Activated T-helper 1 cell treated with anti-CD3 and anti-CD28 coated beads, Interleukin-2, amount 50 U/mL, for 16 hours (primary cell): ENCODE measurements at regions not wholly inside any gene's neighbourhood (a gene's known extent, or its start where the extent isn't known, plus 50 kb on each side); places are given as distances from the start of the nearest gene placed in this dataset.
"Not testable (repeated sequence)": the region's sequence is repeated elsewhere in the genome, so short reads cannot be mapped to it uniquely, and the experiment has no call there.

Experiments
- DNase-seq, 2 donors: peaks; one replicate each; pipeline ENCODE4 v3.0.0-alpha.2; 2020; ENCODE audit warnings: low read depth in 1 of 2, low spot score in 1 of 2

GRCh38 chr2:194327196-194327888, 1329.7 kb upstream of the SLC39A10 start:
- DNase-seq = no peak

DNA sequence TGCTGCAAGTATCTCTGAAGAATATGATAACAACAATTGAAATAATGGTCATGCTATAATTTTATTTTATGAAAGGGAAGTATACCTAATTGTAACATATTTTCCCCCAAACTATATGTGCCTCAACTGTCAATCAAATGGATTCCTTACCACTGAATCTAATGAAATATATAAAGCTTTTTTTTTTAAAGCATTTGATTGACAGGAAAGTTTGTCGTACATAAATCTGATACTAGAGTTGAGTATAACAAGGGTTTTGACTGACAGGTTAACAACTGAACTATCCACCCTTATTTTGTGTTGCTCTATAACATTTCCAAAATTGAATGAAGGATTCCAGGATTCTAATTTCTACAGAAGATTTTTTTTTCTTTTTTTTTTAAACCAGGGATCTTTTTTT, 1333.3 kb upstream of the SLC39A10 start:
- no peak for DNase-seq

GRCh38 chr2:194320520-194320919, 1336.5 kb upstream of the SLC39A10 start:
- DNase-seq = no peak

DNA sequence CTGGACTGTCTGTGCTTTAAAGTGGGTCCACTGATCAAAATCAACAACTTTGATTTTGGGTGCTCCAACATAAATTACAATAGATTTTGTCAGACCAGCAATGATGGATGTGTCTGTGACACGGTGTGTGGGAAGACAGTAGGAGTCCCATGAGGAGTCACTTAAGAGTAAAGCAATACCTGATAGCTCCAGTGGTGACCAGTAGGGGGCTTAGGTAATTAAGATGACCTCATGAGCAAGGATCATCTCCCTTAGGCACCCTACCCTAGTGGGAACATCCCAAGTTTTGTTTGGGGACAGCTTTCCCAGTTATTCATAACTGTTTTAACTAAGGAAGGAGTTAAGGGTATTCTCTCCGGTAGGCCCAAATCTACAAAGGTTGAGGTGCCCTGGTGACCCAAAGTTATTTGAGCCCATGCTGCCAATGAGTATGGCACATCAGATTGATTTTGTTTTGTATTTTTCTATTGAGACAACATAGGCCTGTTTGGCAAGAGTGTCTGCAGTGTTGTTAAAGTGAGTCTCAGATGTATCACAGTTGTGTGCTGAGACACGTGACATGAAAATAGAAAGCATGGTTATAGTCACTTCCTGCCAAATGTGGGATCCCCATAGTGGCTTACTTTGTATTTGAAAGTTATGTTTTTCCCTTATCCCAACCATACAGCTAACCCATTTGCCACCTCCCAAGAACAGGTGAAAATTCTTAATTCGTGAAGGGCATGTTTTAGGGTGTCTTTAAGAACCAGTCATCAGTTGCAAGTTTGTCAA, 1337.6 kb upstream of the SLC39A10 start:
- DNase-seq = no peak

DNA sequence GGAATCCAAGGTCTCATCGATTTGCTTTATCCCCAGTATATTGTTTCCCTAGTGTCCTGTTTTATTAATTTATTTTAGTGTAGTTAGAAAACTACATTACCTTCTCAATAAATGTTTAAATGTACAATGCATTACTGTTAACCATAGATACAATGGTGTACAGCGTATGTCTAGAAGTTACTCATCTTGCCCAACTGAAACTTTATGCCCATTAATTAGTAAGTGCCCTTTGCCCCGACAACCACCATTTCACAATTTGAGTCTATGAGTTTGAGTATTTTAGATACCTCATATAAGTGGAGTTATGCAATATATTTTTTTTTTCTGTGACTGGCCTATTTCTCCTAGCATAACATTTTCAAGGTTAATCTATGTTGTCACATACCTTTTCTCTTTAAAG, 1343.0 kb upstream of the SLC39A10 start:
- no peak for DNase-seq

DNA sequence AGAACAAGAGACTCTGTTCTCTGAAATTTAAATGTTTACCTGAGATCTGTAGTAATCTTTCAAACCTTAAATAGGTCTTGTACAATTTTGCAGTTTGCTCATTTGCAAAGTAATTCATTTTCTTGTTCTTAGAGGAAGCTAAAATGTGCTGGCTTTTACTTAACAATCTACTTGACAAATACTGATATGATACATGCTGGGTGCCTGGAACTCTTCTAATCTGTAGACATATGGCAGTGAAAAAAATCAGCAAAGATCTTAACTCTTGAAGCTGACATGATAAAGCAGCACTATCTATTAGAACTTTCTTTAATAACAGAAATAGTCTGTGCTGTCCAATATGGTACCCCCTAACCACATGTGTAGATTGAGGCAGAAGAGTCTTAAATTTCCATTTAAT, 1352.8 kb upstream of the SLC39A10 start:
- no peak for DNase-seq

GRCh38 chr2:194301946-194302345, 1355.1 kb upstream of the SLC39A10 start:
- no peak for DNase-seq

DNA sequence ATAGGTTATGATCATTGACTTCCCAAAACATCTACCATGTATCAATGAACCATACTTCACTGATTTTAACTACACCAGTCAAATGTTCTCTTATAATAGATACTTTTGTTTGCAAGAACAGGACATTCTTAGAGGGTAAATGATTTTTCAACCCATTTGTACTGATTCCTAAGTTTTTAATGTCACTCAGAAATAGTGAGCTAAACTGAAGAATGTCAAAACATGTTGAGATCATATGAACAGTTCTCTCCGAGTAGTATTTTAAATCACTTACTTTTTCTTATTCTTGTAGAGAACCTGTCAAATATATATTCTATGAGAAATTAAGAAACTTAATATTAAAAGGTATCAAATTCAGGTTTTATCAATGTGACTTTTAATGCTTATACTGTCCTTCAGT, 1362.9 kb upstream of the SLC39A10 start:
- DNase-seq = no peak

- no peak for DNase-seq
These were observed 1365.9 kb upstream of the SLC39A10 start for GRCh38 chr2:194291104-194291503.

DNA sequence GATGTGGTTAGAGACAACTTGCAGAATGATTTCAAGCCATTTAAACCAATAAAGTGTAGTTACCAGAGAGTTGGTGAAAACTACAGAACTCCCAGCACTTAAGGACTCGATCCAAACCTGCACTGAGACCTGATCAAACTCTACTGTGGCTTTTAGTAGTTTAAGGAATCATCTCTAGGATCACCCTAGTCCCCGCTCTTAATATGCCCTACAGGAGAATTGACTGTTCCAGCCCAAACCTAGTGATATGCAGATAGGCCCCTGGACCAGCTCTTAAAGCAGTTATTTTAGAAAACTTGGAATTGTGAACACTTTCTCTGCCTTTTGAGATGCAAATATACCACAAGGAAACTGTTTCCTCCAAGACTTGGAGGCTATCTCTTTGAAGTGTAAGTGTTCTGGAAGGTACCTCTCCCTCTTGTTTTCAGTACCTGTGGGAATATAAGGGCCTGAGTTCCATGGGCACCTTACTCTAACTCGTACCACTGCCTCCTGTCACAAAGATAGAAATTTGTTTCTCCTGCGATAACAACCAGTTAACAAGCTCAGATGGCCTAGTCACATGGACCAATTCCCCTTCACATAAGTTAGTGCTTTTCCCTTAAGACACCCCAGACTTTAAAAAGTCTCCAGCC, 1367.2 kb upstream of the SLC39A10 start:
- DNase-seq = no peak

DNA sequence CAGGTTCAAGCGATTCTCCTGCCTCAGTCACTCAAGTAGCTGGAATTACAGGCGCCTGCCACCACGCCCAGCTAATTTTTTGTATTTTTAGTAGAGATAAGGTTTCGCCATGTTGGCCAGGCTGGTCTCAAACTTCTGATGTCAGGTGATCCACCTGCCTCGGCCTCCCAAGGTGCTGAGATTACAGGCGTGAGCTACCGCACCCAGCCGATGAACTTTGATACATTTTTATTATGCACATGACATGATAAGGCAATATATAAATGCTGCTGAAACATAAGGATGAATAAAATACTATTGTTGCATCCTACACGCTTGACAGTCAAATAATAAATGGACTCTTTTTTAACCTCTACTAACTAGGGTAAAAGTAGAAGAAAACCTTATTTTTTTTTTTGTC, 1380.4 kb upstream of the SLC39A10 start:
- DNase-seq = not testable (repeated sequence)

- no peak for DNase-seq
These were observed 1385.6 kb upstream of the SLC39A10 start for GRCh38 chr2:194271293-194271961.

DNA sequence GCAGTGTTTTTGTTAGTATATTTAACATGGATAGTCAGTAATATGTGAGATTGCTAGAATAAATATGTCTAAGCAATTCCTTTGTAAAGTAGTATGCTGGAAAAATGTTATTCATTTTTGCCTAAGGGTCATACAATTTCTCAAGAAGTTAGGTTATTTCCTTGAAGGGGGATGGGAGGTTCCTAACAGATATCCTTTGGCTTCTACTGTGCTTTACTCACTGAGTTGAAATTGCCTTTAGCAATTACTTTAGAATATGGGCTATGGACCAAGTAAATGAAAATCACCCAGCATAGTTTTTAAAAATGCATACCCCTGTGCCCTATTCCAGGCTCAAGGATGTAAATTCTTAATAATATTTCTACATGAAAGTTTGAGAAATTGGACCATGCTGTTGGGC, 1386.4 kb upstream of the SLC39A10 start:
- no peak for DNase-seq

DNA sequence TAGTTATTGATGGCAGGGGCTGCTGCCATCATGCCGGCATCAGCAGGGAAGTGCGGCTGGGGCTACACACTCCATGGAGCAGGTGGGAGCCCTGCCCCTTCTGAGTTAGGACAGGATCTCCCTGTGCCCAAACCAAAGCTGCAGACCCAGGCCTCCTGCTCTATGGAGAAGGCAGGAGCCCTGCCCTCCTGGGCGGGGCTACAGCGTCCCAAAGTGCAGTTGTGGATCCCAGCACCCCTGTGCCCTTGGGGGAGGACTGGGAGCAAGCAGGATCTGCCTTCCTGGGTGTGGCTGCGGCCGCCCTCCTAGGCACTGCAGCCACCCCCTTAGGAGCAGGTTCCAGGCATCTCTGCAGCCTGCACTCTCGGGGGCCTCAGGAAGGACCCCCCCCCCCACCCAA, 1392.4 kb upstream of the SLC39A10 start:
- no peak for DNase-seq

GRCh38 chr2:194260185-194260584, 1396.8 kb upstream of the SLC39A10 start:
- DNase-seq = no peak

DNA sequence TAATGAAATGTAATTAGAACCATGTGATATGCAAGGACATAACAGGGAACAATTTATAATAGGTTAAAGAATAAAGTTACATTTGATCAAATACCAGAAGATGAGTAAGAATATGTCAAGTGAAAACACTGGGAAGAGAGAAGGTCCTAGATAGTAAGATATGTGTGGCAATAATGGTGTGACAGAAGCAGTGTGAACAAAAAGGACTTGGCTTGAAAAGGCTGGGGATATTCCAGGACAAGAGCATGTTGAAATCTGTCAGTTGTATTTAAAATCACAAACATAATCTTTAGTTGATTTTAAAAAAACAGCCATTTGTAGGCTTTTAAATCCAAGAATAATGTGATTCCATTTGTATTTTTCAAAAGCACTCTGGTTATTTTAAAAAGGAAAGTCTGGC, 1399.9 kb upstream of the SLC39A10 start:
- no peak for DNase-seq

DNA sequence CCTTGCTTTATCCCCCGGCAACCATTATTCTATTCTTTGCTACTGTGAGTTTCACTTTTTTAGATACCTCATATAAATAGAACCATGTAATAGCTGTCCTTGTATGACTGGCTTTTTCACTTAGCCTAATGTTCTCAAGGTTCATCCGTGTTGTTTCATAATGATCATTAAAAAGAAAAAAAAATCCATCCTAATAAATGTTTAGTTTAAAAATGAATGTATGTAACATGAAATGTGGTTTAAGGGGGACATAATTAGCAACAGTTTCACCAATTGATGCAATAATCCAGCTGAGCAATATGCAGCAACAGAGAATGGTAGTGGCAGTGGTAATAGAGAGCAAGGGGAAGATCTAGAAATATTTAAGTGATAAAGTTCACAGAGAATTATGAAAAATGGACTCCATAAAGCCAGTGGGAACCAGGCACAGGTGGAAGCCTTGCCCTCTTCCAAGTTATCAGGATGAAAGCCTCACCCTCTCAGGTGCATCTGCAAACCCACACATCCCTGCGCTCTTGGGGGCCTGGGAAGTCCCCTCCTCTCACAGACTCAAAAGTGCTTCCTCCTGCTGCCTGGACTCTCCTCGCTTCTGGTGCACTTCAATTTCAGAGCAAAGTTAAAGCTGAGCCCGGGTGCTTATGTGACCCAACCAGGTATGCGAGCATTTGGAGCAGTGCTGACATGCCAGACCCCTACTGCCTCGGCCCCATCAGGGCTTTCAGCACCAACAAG, 1403.3 kb upstream of the SLC39A10 start:
- no peak for DNase-seq

DNA sequence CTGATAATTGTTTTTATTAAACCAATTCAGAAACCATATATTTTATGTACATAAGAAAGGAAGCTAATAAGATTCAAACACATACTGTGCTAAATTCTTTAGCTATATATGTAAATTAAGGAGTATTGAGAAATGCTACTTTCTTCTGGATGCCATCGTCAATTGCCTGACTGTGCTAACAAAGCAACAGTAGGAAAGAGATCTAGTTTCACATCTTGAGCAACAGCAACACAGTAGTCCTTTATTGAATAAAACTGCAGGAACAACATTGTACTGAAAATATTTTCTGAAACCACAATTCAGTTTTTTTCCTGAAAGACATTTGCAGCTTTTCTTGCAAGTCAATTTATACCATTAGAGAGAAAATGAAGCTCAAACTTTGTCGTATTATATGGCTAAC, 1404.9 kb upstream of the SLC39A10 start:
- no peak for DNase-seq

GRCh38 chr2:194232600-194232999, 1424.4 kb upstream of the SLC39A10 start:
- DNase-seq = no peak

DNA sequence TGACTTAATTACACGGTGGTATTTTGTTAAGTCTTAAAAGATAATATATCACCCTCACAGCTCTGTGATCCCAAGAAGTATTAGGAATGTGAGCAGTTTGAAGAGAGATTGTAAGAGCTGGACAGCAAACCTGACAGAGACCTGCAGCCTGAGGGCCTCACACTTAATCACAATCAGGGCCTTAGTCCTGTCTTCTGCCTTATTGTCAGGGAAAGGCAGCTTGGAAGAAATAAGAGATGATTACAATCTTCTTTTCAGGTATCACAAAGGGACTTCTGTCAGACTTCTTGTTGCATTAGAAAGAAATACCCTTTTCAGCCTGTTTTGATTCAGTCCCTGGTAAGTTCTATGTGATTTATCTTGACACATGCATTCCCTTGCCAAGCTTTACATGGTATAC, 1433.8 kb upstream of the SLC39A10 start:
- no peak for DNase-seq

- DNase-seq = no peak
These were observed 1442.8 kb upstream of the SLC39A10 start for GRCh38 chr2:194214192-194214591.
